LHCN-M2 (cell line): ENCODE measurements at regions not wholly inside any gene's neighbourhood (a gene's known extent, or its start where the extent isn't known, plus 50 kb on each side); places are given as distances from the start of the nearest gene placed in this dataset.
"Not testable (repeated sequence)": the region's sequence is repeated elsewhere in the genome, so short reads cannot be mapped to it uniquely, and the experiment has no call there.

Experiments used
- DNase-seq: peaks from one replicate; pipeline ENCODE4 v3.0.0-alpha.2; 2012; ENCODE audit warnings: low read depth

DNA sequence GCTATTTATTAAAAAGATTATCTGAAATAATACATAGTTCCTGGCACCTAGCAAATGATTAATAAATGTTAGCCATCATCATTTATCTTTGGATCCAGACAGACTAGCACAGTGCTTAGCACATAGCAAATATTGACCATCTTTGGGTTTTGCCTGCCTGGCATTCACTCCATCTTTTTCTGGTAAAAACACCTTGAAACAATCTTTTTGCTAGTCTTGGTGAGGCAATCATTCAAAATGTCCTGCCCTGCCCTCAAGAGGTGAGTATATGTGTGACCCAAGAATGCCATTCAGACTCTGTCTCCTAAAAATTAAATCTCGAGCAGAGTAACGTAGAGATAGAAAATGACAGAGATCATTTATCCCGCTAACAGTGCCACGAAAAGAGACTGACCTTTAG is 78.3 kb upstream of the ZNF280D start:
- no peak for DNase-seq

DNA sequence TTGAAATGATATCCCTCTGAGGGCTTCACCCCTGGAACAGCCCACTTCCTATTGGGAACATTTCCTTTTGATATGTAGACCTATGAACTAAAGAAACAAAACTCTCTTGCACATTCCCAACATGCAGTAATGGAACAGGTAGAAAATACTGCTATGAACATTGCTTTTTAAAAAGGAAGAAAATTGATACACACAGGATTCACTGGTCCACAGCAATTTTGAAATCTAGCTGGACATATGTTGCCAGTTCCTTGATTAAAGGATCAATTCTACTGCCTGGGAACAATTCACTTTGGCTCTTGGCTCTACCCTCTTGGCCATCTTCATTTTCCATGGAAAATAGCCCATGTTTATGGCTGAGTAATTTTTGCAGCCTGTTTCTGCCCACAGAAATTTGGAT is 74.9 kb upstream of the ZNF280D start:
- DNase-seq = no peak

DNA sequence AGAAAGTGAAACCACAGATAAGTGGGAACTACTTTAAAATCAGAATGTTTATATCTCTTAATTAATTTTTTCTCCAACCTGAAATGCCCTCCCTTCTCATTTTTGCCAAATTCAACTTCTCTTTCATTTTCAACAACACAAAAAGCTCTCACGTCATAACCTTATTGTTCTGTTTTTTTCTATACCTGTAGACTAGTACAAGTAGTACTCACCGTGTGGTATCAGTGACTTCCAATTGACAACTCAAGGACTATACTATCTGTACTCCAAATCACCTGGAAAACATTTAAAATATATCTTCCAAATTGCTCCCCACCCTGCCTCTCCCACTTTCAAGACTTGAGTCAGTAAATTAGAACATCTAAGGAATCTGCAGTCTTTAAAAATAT is 72.8 kb upstream of the ZNF280D start:
- no peak for DNase-seq

DNA sequence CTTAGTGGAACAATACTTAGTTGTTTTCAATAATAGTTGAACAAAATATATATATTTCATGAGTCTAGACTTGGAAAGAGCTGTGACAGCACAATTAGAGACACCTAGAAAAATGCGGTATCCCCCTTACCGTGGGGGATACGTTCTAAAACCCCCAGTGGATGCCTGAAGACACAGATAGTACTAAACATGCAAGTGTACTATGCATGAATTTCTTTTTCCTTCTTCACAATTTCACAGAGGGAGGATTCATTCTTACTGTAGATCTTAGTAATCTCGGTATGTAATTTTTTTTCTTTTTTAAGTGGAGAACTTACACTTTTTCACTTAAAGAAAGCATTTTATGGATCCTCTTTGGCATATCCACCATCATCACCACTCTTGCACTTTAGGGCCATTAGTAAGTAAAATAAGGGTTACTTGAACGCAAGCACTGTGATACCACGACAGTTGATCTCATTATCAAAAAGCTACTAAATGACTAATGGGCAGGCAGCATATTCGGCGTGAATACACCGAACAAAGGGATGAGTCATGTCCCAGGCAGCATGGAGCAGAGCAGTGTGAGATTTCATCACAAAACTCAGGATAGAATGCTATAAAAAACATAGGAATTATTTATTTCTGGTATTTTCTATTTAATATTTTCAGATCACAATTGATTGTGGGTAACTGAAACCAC is 72.3 kb upstream of the ZNF280D start:
- DNase-seq = peak; percentile 93

DNA sequence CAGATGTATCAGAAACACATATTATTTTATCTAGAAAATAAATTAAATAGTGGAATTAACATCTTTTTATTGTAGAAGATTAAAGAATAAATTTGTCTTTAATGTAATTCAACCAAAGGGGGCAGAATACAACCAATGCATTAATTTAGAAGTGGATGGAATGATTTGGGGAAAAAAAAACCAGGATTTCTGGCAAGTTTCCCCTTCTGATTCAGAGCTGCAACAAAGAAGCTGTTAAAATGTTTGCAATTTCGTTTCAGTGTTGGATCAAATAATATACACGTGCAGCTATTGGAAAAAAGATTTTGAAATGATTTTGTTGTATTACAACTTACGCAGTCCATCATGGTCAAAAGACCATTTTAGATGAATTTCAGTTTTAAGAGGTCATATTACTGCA is 71.6 kb upstream of the ZNF280D start:
- peak; percentile 55 for DNase-seq

DNA sequence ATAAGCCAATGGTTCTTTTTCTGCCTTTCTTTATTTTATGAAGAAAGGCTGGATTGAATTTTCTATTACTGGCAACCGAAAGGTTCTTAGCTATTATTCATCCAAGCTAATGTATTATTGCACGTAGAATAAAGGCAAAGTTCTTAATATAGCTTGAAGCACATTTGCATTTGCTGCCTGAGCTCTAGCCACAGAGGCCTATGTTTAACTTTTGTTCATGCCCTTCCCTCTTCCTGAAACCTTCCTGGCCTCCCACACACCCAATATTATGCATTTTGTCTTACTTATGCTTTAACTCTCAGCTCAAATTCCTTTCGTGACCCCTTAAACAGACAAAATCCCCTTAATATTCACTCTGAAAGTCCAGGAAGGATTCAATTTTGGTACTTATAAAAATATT is 71.0 kb upstream of the ZNF280D start:
- no peak for DNase-seq

DNA sequence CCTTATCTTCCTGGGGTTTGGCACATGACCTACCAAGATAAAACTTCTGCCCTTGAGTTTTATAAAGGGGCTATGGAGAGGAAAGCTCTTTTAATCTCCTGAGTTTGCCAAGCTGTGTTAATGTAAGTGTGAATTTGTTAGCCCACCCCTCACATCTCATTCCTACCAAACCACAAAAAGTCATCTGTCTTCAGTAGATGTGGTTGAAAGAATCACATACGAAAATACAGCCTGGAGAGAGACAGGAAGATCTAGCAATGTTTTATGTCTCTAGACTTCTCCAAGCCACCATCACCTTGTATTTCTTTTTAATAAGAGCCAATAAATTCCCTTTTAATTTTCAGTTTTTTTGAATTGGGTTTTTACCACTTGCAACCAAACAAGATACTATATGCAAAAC is 68.9 kb upstream of the ZNF280D start:
- DNase-seq = no peak

DNA sequence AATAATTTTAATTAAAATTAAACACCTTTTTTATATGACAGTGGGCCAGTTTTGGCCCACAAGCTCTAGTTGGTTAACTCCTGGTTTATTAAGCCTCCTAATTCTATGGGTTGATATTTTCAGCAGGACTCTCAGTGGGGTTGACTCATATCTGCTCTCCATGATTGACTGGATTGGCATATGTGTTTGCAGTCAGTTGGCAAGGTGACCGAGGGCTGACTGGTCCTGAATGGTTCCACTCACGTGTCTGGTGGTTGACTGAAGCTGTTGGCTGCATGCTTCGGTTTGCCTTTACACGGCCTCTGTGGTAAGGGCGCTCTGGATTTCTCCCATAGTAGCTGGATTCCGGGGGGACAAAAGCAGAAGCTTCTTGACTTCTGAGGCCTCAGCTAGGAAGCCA is 65.3 kb upstream of the ZNF280D start:
- DNase-seq = peak; percentile 92

DNA sequence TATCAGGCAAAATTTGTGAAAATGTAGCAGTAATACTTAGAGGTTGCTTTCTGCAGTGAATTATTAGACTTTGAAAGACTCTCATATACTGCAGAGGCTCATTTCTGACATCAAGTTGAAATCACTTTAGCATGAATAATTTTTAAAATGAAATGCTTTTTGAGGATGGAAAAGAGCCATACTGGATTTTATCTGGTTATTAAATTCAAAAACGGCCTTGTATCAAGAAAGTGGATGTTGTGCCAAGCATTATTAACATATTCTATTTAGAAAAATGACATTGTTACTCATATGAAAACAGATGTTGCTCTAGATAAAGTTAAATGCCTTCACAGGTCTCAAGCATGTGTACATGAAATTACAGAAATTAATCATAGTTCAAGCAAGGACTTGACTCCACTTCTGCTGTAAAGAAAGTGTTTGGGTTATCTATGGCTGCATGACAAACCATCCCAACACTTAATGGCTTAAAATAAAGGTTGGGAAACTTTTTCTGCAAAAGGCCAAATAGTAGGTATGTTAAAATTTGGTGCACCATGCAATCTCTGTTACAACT is 64.5 kb upstream of the ZNF280D start:
- DNase-seq = no peak

DNA sequence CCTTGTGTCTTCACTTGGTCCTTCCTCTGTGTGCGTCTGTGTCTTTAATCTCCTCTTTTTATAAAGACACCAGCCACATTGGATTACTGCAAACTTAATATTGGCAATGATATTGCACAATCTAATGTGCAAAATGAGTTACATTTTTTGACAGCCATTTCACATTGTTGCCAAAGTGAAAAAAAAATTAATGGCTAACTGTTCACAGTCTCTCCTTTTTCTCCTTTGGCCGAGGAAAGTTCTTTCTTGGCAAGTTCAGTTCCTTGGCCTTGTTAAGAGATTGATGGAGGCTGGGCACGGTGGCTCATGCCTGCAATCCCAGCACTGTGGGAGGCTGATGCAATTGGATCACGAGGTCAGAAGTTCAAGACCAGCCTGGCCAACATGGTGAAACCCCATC is 62.2 kb upstream of the ZNF280D start:
- no peak for DNase-seq

DNA sequence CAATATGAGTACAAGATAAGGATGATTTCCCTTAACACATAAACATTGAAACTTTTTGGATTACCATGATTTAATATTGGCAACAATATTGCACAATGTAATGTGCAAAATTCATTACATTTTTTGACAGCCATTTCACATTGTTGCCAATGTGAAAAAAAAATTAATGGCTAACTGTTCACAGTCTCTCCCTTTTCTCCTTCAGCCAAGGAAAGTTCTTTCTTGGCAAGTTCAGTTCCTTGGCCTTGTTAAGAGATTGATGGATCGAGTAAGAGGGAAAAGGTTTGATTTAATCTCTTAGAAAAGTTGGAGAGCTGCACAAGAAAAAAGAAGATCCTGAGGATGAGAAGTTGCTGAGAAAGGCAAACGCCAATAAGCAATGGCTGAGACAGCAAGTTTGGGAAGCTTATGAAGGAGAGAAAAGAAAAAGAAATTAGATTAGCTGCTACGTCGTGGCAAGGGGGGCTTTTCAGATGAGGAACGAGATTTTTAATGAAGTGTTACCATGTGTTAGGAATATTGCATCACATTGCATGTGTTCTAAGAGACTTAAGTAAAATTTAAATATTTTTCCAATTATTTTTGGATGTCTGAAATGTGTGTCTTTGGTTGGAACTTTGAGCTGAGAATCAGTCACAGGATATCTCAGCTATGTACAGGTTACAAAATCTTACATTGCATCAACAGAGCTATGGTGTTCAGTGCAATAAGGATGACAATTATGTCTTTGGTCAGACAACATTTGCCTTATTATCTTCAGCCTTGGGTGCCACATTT is 61.4 kb upstream of the ZNF280D start:
- no peak for DNase-seq

DNA sequence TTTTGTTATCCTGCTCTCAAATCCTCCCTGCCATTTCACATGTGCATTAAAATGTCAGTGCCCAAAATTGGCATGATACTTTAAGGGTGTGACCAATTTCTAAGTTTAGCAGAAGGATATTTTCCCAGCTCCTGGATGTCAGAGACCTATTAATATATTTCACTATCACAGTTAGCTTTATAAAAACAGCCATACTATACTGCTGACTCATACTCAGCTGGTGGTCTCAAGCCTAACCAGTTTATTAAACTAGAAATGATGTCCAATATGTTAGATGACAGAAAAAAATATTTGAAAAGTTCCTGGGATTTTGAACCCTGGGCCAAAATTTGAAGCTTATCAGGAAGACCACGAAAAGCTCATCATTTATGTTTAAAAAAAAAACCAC is 60.9 kb upstream of the ZNF280D start:
- peak; percentile 56 for DNase-seq

DNA sequence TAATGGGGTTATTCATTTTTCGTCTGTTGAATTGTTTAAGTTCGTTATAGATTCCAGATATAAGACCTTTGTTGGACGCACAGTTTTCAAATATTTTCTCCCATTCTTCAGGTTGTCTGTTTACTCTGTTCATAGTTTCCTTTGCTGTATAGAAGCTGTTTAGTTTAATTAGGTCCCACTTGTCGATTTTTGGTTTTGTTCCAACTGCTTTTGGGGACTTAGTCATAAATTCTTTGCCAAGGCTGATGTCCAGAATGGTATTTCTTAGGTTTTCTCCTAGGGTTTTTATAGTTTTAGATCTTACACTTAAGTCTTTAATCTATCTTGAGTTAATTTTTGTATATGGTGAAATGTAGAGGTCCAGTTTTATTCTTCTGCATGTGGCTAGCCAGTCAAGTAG is 58.9 kb upstream of the ZNF280D start:
- no peak for DNase-seq

DNA sequence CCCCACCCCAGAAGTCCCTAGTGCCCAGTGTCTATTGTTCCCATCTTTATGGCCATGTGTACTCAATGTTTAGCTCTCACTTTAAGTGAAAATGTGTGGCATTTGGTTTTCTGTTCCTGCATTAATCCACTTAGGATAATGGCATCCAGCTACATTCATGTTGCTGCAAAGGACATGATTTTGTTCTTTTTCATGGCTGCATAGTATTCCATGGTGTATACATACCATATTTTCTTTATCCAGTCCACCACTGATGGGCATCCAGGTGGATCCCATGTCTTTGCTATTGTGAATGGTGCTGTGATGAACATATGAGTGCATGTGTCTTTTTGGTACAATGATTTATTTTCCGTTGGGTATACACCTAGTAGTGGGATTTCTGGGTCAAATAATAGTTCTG is 58.2 kb upstream of the ZNF280D start:
- not testable (repeated sequence) for DNase-seq

DNA sequence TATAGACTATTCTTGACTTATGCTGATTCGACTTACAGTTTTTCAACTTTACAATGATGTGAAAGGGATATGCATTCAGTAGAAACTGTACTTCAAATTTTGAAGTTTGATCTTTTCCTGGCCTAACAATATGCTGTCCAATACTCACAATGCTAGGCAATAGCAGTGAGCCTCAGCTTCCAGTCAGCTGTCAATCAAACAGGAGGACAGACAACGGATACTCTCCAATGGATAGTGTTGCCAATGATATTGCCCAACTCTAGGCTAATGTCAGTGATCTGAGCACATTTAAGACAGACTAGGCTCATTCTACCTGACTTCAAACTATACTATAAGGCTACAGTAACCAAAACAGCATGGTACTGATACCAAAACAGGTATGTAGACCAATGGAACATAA is 55.0 kb upstream of the ZNF280D start:
- no peak for DNase-seq

DNA sequence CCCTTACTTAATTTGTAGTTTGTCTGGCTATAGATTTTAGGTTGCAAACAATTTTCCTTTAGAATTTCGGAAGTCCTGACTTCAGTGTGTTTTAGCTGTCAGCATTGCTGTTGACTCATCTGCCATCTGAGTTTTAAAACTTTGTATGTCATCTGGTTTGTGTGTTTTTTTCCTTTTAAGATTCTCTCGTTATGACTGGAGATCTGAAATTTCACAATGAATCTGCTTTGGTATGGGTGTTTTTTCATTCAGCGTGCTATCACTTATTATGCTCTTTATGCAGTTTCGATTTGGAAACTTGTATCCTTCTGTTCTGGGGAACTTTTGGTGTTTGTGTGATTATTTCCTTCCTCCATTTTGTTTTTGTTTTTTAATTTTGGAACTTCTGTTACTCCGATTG is 53.7 kb upstream of the ZNF280D start:
- no peak for DNase-seq

DNA sequence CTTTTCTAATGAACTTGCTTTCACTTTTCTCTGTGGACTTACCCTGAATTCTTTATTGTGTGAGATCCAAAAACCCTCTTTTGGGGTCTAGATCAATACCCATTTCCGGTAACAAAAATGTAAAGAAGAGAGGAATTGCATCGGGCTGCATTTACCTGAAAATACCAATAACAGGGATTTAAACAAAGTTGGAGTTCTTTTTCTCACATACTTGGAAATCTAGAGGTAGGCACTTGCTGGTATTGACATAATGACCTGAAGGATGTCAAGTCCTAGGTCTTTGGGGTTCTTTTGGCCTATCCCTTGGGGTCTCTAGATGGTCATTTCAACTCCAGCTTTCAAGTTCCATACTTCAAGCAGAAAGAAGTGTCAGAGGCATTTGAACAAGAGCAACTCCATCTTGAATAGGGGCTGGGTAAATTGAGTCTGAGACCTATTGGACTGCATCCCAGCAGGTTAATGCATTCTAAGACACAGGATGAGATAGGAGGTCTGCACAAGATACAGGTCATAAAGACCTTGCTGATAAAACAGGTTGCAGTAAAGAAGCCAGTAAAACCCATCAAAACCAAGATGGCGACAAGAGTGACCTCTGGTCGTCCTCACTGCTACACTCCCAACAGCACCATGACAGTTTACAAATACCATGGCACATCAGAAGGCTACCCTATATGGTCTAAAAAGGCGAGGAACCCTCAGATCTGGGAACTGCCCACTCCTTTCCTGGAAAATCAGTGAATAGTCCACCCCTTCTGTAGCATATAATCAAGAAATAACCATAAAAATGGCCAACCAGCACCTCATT is 50.8 kb upstream of the ZNF280D start:
- no peak for DNase-seq

DNA sequence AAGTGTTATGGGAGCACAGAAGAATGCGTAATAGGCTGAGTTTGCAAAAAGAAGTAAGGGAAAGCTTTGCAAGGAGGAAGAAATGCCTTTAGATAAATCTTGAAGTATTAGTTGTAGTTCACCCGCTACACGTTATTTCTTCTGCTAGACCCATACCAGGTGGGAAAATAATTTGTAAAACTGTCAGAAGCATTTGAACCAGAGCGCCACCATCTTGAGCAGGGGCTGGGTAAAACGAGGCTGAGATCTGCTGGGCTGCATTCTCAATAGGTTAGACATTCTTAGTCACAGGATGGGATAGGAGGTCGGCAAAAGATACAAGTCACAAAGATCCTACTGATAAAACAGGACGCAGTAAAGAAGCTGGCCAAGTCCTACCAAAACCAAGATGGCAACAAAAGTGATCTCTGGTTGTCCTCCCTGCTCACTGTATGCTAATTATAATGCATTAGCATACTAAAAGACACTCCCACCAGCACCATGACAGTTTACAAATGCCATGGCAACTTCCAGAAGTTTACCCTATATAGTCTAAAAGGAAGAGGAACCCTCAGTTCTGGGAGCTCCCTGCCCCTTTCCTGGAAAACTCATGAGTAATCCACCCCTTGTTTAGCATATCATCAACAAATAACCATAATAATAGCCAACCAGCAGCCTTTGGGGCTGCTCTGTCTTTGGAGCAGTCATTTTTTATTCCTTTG is 50.0 kb upstream of the ZNF280D start:
- DNase-seq = no peak
